ENCODE measurements at regions not wholly inside any gene's neighbourhood (a gene's known extent, or its start where the extent isn't known, plus 50 kb on each side); places are given as distances from the start of the nearest gene placed in this dataset.

GRCh38 chr11:104830508-104830907 is 67.8 kb downstream of the CASP12 start:
- H3K4me3 Mint-ChIP-seq = no peak overlapping the region
- peaks cover 6 to 7% of the 10 kb centered on the region in 2 donors for H3K9me3 Mint-ChIP-seq
- H3K27ac Mint-ChIP-seq = no peak overlapping the region

GRCh38 chr11:104830080-104830479 is 68.2 kb downstream of the CASP12 start:
- no peak overlapping the region for H3K4me3 Mint-ChIP-seq

More at GRCh38 chr11:104830508-104830907, 67.8 kb downstream of the CASP12 start:
- ATAC-seq (replicated peaks) (no peak), DNase-seq (no peak)
- Mint-ChIP-seq H3K27me3 (no peaks in the 10 kb centered on the region), H3K36me3 (no peaks in the 10 kb centered on the region), H3K4me1 (peaks cover 0 to 20% of the 10 kb centered on the region in 2 donors)

GRCh38 chr11:104826772-104827171 is 71.5 kb downstream of the CASP12 start:
- H3K9me3 Mint-ChIP-seq = peaks cover 0 to 2% of the 10 kb centered on the region in 2 donors
- peak in 1 of 2 donors; percentile 59 for ATAC-seq (replicated peaks)

More at GRCh38 chr11:104830080-104830479, 68.2 kb downstream of the CASP12 start:
- DNase-seq = no peak
- no peaks in the 10 kb centered on the region for H3K27me3 Mint-ChIP-seq
- peaks cover 6 to 7% of the 10 kb centered on the region in 2 donors for H3K9me3 Mint-ChIP-seq
- no peaks in the 10 kb centered on the region for H3K36me3 Mint-ChIP-seq
- peaks cover 0 to 20% of the 10 kb centered on the region in 2 donors for H3K4me1 Mint-ChIP-seq
- H3K27ac Mint-ChIP-seq = no peak overlapping the region
- no peak for ATAC-seq (replicated peaks)

GRCh38 chr11:104823657-104824056 is 74.6 kb downstream of the CASP12 start:
- Mint-ChIP-seq H3K27me3 (no peaks in the 10 kb centered on the region), H3K36me3 (no peaks in the 10 kb centered on the region), H3K4me1 (peaks cover 6 to 8% of the 10 kb centered on the region in 2 donors), H3K9me3 (no peaks in the 10 kb centered on the region), H3K4me3 (no peak overlapping the region), H3K27ac (no peak overlapping the region)
- ATAC-seq (replicated peaks) (no peak), DNase-seq (no peak)

More at GRCh38 chr11:104826772-104827171, 71.5 kb downstream of the CASP12 start:
- H3K27me3 Mint-ChIP-seq = no peaks in the 10 kb centered on the region
- no peaks in the 10 kb centered on the region for H3K36me3 Mint-ChIP-seq
- no peak overlapping the region for H3K27ac Mint-ChIP-seq
- peaks cover 4 to 11% of the 10 kb centered on the region in 2 donors for H3K4me1 Mint-ChIP-seq
- DNase-seq = no peak
- no peak overlapping the region for H3K4me3 Mint-ChIP-seq

- Mint-ChIP-seq H3K36me3 (no peaks in the 10 kb centered on the region), H3K4me1 (peaks cover 0 to 8% of the 10 kb centered on the region in 2 donors), H3K4me3 (no peak overlapping the region), H3K9me3 (no peaks in the 10 kb centered on the region), H3K27ac (no peak overlapping the region), H3K27me3 (no peaks in the 10 kb centered on the region)
- DNase-seq (no peak), ATAC-seq (replicated peaks) (no peak)
Observed at GRCh38 chr11:104820431-104820830, 77.8 kb downstream of the CASP12 start.

GRCh38 chr11:104819603-104820002 is 78.7 kb downstream of the CASP12 start:
- H3K36me3 Mint-ChIP-seq = no peaks in the 10 kb centered on the region
- DNase-seq (no peak), ATAC-seq (replicated peaks) (peak; percentile 39 to 45)
- H3K4me3 Mint-ChIP-seq = no peak overlapping the region
- H3K4me1 Mint-ChIP-seq = peaks cover 0 to 8% of the 10 kb centered on the region in 2 donors
- no peaks in the 10 kb centered on the region for H3K9me3 Mint-ChIP-seq
- H3K27me3 Mint-ChIP-seq = no peaks in the 10 kb centered on the region
- H3K27ac Mint-ChIP-seq = no peak overlapping the region

- no peak overlapping the region for H3K4me3 Mint-ChIP-seq
- H3K4me1 Mint-ChIP-seq = peaks cover 0 to 6% of the 10 kb centered on the region in 2 donors
- DNase-seq (no peak), ATAC-seq (replicated peaks) (no peak)
- no peaks in the 10 kb centered on the region for H3K36me3 Mint-ChIP-seq
- H3K27ac Mint-ChIP-seq = no peak overlapping the region
- H3K9me3 Mint-ChIP-seq = no peaks in the 10 kb centered on the region
- H3K27me3 Mint-ChIP-seq = no peaks in the 10 kb centered on the region
Observed at GRCh38 chr11:104819107-104819506, 79.2 kb downstream of the CASP12 start.

GRCh38 chr11:104817973-104818372 is 80.3 kb downstream of the CASP12 start:
- ATAC-seq (replicated peaks) = no peak
- DNase-seq = no peak
- Mint-ChIP-seq H3K9me3 (no peaks in the 10 kb centered on the region), H3K27ac (no peak overlapping the region), H3K36me3 (no peaks in the 10 kb centered on the region), H3K4me3 (no peak overlapping the region), H3K27me3 (no peaks in the 10 kb centered on the region), H3K4me1 (peaks cover 0 to 6% of the 10 kb centered on the region in 2 donors)

GRCh38 chr11:104813532-104813931 is 84.7 kb downstream of the CASP12 start:
- ATAC-seq (replicated peaks) (no peak), DNase-seq (no peak)
- no peaks in the 10 kb centered on the region for H3K9me3 Mint-ChIP-seq
- H3K36me3 Mint-ChIP-seq = no peaks in the 10 kb centered on the region
- no peaks in the 10 kb centered on the region for H3K27me3 Mint-ChIP-seq
- H3K4me3 Mint-ChIP-seq = no peak overlapping the region
- H3K4me1 Mint-ChIP-seq = no peaks in the 10 kb centered on the region
- no peak overlapping the region for H3K27ac Mint-ChIP-seq

- H3K27ac Mint-ChIP-seq = no peak overlapping the region
- H3K27me3 Mint-ChIP-seq = no peaks in the 10 kb centered on the region
- no peaks in the 10 kb centered on the region for H3K36me3 Mint-ChIP-seq
Observed at GRCh38 chr11:104812103-104812788, 86.0 kb downstream of the CASP12 start.

GRCh38 chr11:104803776-104804175 is 94.5 kb downstream of the CASP12 start:
- ATAC-seq (replicated peaks) = peak in 1 of 2 donors; percentile 71
- Mint-ChIP-seq H3K27ac (no peak overlapping the region), H3K4me3 (no peak overlapping the region), H3K36me3 (no peaks in the 10 kb centered on the region), H3K9me3 (no peaks in the 10 kb centered on the region), H3K4me1 (peaks cover 13 to 17% of the 10 kb centered on the region in 2 donors), H3K27me3 (no peaks in the 10 kb centered on the region)
- DNase-seq = no peak

More at GRCh38 chr11:104812103-104812788, 86.0 kb downstream of the CASP12 start:
- Mint-ChIP-seq H3K4me1 (no peaks in the 10 kb centered on the region), H3K9me3 (no peaks in the 10 kb centered on the region), H3K4me3 (no peak overlapping the region)
- ATAC-seq (replicated peaks) (no peak), DNase-seq (no peak)

GRCh38 chr11:104799251-104799650 is 99.0 kb downstream of the CASP12 start:
- Mint-ChIP-seq H3K4me1 (peaks cover 18 to 34% of the 10 kb centered on the region in 2 donors), H3K27me3 (no peaks in the 10 kb centered on the region), H3K9me3 (peaks cover 3% of the 10 kb centered on the region in 2 donors), H3K36me3 (no peaks in the 10 kb centered on the region), H3K4me3 (peak overlapping the region; percentile 63 to 82), H3K27ac (peak overlapping the region; percentile 85)
- ATAC-seq (replicated peaks) = peak; percentile 58 to 68
- DNase-seq = no peak

- peak overlapping the region; percentile 78 for H3K27ac Mint-ChIP-seq
- H3K9me3 Mint-ChIP-seq = peaks cover 3% of the 10 kb centered on the region in 2 donors
- H3K4me1 Mint-ChIP-seq = peaks cover 16 to 32% of the 10 kb centered on the region in 2 donors
- DNase-seq (no peak), ATAC-seq (replicated peaks) (peak; percentile 57 to 65)
- H3K27me3 Mint-ChIP-seq = no peaks in the 10 kb centered on the region
- H3K36me3 Mint-ChIP-seq = no peaks in the 10 kb centered on the region
- H3K4me3 Mint-ChIP-seq = peak overlapping the region; percentile 69 to 82
Observed at GRCh38 chr11:104798789-104799188, 99.5 kb downstream of the CASP12 start.

- Mint-ChIP-seq H3K27ac (no peak overlapping the region), H3K4me1 (peaks cover 14 to 29% of the 10 kb centered on the region in 2 donors), H3K4me3 (no peak overlapping the region), H3K36me3 (no peaks in the 10 kb centered on the region), H3K27me3 (no peaks in the 10 kb centered on the region), H3K9me3 (peaks cover 3% of the 10 kb centered on the region in 2 donors)
- DNase-seq (no peak), ATAC-seq (replicated peaks) (no peak)
Observed at GRCh38 chr11:104796301-104796700, 102.0 kb downstream of the CASP12 start.

- Mint-ChIP-seq H3K9me3 (peaks cover 3% of the 10 kb centered on the region in 2 donors), H3K27ac (no peak overlapping the region), H3K27me3 (no peaks in the 10 kb centered on the region), H3K4me3 (no peak overlapping the region), H3K4me1 (peaks cover 14 to 29% of the 10 kb centered on the region in 2 donors), H3K36me3 (no peaks in the 10 kb centered on the region)
- DNase-seq = no peak
- no peak for ATAC-seq (replicated peaks)
Observed at GRCh38 chr11:104795501-104796213, 102.6 kb downstream of the CASP12 start.

Data from stimulated activated naive B cell treated with anti-CD40 and anti-IgM and Interleukin-4, amounts not matched to agents 10 μg/mL and 1 μg/mL and 100 μg/mL, for 72 hours (primary cell).